GM19438 (cell line): ENCODE measurements at regions not wholly inside any gene's neighbourhood (a gene's known extent, or its start where the extent isn't known, plus 50 kb on each side); places are given as distances from the start of the nearest gene placed in this dataset.
"Not testable (repeated sequence)": the region's sequence is repeated elsewhere in the genome, so short reads cannot be mapped to it uniquely, and the experiment has no call there.

Source experiments
- ATAC-seq: cut with Tn5 transposase; IDR thresholded peaks from one replicate; pipeline ENCODE4 v1.9.1; 2021; ENCODE audit warnings: low read depth; ENCODE audit not compliant: unreplicated experiment

DNA sequence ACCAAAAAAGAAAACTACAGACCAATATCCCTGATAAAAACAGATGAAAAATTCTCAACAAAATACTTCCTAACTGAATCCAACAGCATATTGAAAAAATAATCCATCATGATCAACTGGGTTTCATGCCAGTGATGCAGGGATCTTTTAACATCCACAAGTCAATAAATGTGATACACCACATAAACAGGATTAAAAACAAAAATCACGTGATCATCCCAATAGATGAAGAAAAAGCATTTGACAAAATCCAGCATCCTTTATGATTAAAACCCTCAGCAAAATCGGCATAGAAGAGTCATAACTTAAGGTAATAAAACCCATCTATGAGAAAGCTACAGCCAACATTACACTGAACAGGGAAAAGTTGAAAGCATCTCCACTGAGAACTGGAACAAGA lies 107.5 kb downstream of the DCLK3 start:
- no peak for ATAC-seq

- no peak for ATAC-seq
These were observed 111.3 kb downstream of the DCLK3 start for GRCh38 chr3:36653095-36653494.

DNA sequence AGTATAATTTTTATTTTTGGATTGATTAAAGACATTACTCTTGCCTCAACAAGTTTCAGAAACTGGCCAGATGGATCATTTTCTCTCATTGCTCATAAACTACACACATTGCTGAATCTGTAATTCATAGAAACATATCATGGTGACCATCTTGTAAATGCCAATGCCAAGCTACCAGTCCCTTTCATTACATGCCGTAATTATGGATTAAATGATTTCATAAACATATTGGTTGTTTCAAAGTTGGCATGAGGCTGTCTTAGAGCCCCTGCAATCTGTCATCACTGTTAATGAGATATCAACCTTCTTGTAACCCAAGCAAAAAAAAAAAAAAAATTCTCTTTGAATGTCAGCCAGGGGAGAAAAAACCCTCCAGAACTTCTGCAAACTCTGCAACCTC lies 112.2 kb downstream of the DCLK3 start:
- ATAC-seq = no peak

DNA sequence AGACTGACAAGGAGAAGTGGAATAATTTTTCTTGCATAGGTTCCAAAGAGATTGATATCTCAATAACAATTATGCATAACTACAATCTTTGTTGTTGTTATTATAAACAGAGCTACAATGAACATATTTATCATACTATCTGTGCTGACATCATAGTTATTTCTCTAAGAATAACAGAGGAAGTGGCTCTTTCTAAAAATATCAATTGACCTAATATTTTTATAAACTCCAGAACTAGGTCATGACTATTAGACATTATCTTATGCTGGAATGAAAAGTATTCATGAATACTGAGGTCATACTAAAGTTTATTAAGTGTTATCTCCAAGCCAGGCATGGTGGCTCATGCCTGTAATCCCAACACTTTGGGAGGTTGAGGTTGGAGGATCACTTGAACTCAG lies 114.1 kb downstream of the DCLK3 start:
- no peak for ATAC-seq

DNA sequence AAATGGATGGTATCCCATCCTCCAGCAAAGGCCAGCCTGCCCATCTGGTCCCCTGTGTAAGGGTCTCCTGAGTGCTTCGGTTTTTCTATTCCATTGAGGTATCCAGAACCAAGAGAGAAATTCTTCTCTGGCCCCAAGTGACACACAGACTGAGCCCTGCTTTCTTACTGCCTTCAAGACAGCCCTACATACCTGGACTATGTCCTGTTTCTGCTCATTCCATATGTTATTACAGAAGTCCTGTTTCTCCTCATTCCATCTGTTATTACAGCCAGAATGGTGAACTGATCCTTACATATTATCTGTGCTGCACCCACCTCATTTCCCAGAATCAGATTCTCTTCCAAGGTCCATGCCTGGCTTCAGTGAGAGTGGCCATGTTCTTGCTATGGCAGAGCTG lies 115.2 kb downstream of the DCLK3 start:
- no peak for ATAC-seq

- ATAC-seq = peak; percentile 73
These were observed 115.9 kb downstream of the DCLK3 start for GRCh38 chr3:36648241-36649034.

GRCh38 chr3:36647423-36647853 lies 116.9 kb downstream of the DCLK3 start:
- ATAC-seq = no peak

GRCh38 chr3:36643192-36643591 lies 121.2 kb downstream of the DCLK3 start:
- ATAC-seq = no peak

- ATAC-seq = no peak
These were observed 128.6 kb downstream of the DCLK3 start for GRCh38 chr3:36635731-36636130.

DNA sequence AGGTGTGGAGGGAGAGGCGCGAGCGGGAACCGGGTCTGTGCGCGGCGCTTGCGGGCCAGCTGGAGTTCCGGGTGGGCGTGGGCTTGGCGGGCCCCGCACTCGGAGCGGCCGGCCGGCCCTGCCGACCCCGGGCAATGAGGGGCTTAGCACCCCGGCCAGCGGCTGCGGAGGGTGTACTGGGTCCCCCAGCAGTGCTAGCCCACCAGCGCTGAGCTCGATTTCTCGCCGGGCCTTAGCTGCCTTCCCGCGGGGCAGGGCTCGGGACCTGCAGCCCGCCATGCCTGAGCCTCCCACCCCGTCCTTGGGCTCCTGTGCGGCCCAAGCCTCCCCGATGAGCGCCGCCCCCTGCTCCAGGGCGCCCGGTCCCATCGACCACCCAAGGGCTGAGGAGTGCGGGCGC lies 130.5 kb downstream of the DCLK3 start:
- ATAC-seq = not testable (repeated sequence)

DNA sequence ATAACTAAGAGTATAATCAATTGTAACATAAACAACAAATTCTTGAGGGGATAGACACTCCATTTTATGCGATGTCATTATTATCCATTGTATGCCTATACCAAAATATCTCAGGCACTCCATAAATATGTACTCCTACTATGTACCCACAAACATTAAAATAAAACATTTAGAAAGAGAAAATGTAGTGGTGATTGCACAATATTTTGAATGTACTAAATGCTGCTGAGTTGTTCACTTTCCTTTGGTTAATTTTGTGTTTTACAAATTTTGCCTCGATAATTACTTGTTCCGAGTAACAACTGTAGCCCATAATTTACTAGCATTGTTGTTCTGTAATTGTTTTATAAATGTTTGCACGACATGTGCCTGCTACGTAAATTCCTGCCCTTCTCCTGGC lies 131.3 kb downstream of the DCLK3 start:
- ATAC-seq = no peak

DNA sequence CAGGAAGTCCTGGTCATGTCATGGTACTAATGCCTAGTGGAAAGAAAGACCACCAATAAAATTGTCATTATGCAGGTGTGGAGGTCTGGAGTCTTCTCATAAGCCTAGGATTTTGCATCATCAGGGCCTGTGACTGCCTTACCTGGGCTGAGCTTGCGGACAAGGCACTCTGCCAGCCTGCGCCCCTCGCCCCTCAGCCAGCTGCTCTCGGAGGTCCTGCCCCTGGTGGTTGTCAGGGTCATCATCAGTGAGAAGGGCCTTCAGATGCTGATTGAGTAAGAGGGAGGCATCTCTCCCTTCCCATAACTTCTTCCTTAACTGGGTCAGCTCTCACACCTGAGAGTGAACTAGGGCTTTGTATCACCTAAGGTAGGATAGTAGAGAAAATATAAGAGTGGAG lies 132.8 kb downstream of the DCLK3 start:
- no peak for ATAC-seq

- no peak for ATAC-seq
These were observed 148.5 kb downstream of the DCLK3 start for GRCh38 chr3:36615861-36616260.

DNA sequence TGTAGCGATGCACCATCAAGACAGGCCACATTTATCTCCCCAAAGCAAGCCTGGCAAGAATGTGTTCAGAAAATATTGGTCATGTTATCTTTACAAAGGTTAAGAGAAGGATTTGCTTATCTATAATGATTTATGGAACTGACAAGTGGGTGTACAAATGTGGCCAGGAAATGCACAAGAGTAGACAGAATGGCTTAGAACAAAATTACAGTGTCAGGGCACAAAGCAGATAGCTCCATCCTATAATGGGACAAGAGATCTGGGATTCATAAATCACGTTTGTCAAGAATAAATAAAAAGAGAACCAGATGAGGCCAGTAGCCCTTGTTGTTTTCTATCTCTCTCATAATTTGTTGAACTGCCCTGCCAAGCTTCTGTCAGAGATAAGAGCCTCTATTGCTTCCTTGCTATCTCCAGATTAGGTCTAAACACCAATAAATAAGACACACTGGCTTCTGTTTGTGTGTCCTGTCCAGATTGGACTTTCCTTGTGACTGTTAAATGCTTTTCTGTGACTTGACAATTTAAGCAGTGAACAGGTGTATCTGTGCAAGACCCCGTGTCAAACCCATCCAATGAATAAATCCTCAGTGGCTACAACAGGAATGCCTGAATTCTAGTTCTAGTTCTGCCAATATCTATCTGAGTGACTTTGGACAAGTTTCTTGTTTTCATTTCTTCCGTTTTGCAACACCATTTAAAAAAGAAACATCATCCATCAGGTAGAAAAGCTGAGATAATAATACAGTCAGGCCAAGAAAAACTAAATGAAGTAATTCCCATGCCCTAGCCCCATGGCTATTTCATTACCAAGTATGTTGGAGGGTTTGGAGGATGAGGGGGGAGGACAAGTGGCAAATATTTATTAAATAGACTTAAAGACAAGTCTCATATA lies 157.2 kb downstream of the DCLK3 start:
- ATAC-seq = no peak

GRCh38 chr3:36603423-36603822 lies 160.9 kb downstream of the DCLK3 start:
- no peak for ATAC-seq

GRCh38 chr3:36600404-36600803 lies 163.9 kb downstream of the DCLK3 start:
- no peak for ATAC-seq
